ENCODE measurements at regions not wholly inside any gene's neighbourhood (a gene's known extent, or its start where the extent isn't known, plus 50 kb on each side); places are given as distances from the start of the nearest gene placed in this dataset.

- TF ChIP-seq, protein P1, sequence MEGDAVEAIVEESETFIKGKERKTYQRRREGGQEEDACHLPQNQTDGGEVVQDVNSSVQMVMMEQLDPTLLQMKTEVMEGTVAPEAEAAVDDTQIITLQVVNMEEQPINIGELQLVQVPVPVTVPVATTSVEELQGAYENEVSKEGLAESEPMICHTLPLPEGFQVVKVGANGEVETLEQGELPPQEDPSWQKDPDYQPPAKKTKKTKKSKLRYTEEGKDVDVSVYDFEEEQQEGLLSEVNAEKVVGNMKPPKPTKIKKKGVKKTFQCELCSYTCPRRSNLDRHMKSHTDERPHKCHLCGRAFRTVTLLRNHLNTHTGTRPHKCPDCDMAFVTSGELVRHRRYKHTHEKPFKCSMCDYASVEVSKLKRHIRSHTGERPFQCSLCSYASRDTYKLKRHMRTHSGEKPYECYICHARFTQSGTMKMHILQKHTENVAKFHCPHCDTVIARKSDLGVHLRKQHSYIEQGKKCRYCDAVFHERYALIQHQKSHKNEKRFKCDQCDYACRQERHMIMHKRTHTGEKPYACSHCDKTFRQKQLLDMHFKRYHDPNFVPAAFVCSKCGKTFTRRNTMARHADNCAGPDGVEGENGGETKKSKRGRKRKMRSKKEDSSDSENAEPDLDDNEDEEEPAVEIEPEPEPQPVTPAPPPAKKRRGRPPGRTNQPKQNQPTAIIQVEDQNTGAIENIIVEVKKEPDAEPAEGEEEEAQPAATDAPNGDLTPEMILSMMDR (IDR thresholded peaks at IDR 0.05) = no peak
- no peak for TF ChIP-seq EZH2 (IDR thresholded peaks at IDR 0.05; ENCODE audit: borderline replicate concordance, insufficient read depth, low read depth, low read length, poor library complexity, severe bottlenecking)
These were observed 635.3 kb downstream of the UTRN start for GRCh38 chr6:144920391-144920961.
